Caco-2 (cell line): ENCODE measurements at regions not wholly inside any gene's neighbourhood (a gene's known extent, or its start where the extent isn't known, plus 50 kb on each side); places are given as distances from the start of the nearest gene placed in this dataset.

ENCODE experiments used
- BruUV-seq: library from RNA; stranded (reverse); fragments of 400-500 nt; replicated peaks from 2 replicates; lab custom pipeline; 2021; lab: Mats Ljungman, UMichigan
- CTCF ChIA-PET: fragments of 300-600 bp; sonication (Branson Sonifier 250); formaldehyde crosslinking; loops from one replicate; lab custom pipeline; 2022; ENCODE audit warnings: antibody characterized with exemption; lab: Charles Lee
- POLR2A ChIA-PET: fragments of 300-600 bp; sonication (Branson Sonifier 250); formaldehyde crosslinking; loops from one replicate; lab custom pipeline; 2022; ENCODE audit warnings: antibody characterized with exemption; lab: Charles Lee
- DNase-seq, 2 experiments: peaks; one replicate each; pipeline versions ENCODE4 v3.0.0 to v3.0.0-alpha.2; 2020 to 2022
- H3K27me3 ChIP-seq: replicated peaks from 2 replicates; pipeline ENCODE4 v1.6.0; 2011; ENCODE audit warnings: low read length; ENCODE audit not compliant: control insufficient read depth, insufficient read depth
- H3K36me3 ChIP-seq: 2 replicates; pipeline ENCODE4 v1.5.1; 2011; ENCODE audit warnings: low read length; ENCODE audit not compliant: control insufficient read depth, insufficient read depth
- H3K4me1 ChIP-seq: fragments of 250-450 bp; sonication (Bioruptor Pico); 2 replicates; pipeline ENCODE4 v1.5.1; 2020; ENCODE audit warnings: mild to moderate bottlenecking
- H3K4me3 ChIP-seq: 2 replicates; pipeline ENCODE4 v1.5.1; 2011; ENCODE audit warnings: low read depth, mild to moderate bottlenecking, control low read depth, low read length
- H3K9me3 ChIP-seq: fragments of 250-450 bp; sonication (Bioruptor Pico); 2 replicates; pipeline ENCODE4 v1.5.1; 2020; ENCODE audit warnings: mild to moderate bottlenecking, moderate library complexity
- H3K27ac Mint-ChIP-seq: one replicate; pipeline ENCODE4 v1.8.0; 2022; ENCODE audit warnings: mixed read lengths; ENCODE audit not compliant: unreplicated experiment
- H3K27me3 Mint-ChIP-seq: one replicate; pipeline ENCODE4 v1.8.0; 2022; ENCODE audit warnings: mixed read lengths; ENCODE audit not compliant: insufficient read depth, unreplicated experiment
- H3K36me3 Mint-ChIP-seq: one replicate; pipeline ENCODE4 v1.8.0; 2022; ENCODE audit warnings: mild to moderate bottlenecking, mixed read lengths; ENCODE audit not compliant: insufficient read depth, unreplicated experiment
- H3K4me1 Mint-ChIP-seq: one replicate; pipeline ENCODE4 v1.8.0; 2022; ENCODE audit warnings: low read depth, mixed read lengths; ENCODE audit not compliant: unreplicated experiment
- H3K4me3 Mint-ChIP-seq: one replicate; pipeline ENCODE4 v1.8.0; 2022; ENCODE audit warnings: mild to moderate bottlenecking, moderate library complexity, mixed read lengths; ENCODE audit not compliant: unreplicated experiment
- H3K9me3 Mint-ChIP-seq: one replicate; pipeline ENCODE4 v1.8.0; 2022; ENCODE audit warnings: mixed read lengths; ENCODE audit not compliant: unreplicated experiment
- intact Hi-C: fragments of 100-400 bp; cut with micrococcal nuclease; formaldehyde crosslinking; loops from one replicate; pipeline ENCODE4 v1.10.0; 2022; ENCODE audit not compliant: unreplicated experiment
- TF ChIP-seq, protein P1 (sequence below), 2 experiments: fragments of 200-600 bp in 1 of 2; IDR thresholded peaks; 1 replicate in 1 of 2; 2 replicates in 1 of 2; pipeline versions ENCODE4 v1.5.1 to v1.8.0; 2011 to 2022; ENCODE audit warnings: antibody characterized with exemption in 1 of 2, control low read depth in 1 of 2, inconsistent platforms in 1 of 2, low read depth in 1 of 2, low read length in 1 of 2, mild to moderate bottlenecking in 1 of 2, moderate library complexity in 1 of 2; ENCODE audit not compliant: insufficient read depth in 1 of 2, severe bottlenecking in 1 of 2, unreplicated experiment in 1 of 2

DNA sequence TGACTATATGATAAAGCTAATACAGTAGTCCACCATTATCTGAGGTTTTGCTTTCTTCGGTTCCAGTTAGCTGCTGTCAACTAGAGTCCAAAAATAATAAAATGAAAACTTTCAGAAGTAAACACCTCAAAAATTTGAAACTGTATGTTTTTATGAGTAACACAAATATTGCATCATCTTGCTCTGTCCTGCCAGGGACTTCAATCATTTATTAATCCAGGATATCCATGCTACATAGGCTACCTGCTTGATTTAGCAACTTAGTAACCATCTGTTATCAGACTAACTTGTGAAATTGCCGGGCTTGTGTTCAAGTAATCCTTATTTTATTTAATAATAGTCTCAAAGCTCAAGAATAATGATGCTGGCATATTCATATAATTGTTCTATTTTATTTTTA is 1537.8 kb upstream of the PABPC4L start:
- Histone ChIP-seq H3K4me3 (no peak overlapping the region), H3K4me1 (no peaks in the 10 kb centered on the region), H3K36me3 (no peaks in the 10 kb centered on the region), H3K9me3 (no peaks in the 10 kb centered on the region), H3K27me3 (no peaks in the 10 kb centered on the region)
- Mint-ChIP-seq H3K36me3 (no peaks in the 10 kb centered on the region), H3K4me3 (no peak overlapping the region), H3K4me1 (no peaks in the 10 kb centered on the region), H3K27ac (no peak overlapping the region), H3K9me3 (no peaks in the 10 kb centered on the region), H3K27me3 (no peaks in the 10 kb centered on the region)
- BruUV-seq = no TSS peak
- DNase-seq = no peak
- ChIA-PET CTCF (interaction anchor here (0.6 kb wide), 1 partner anchor 25 kb away, joined by 3 read pairs; no protein-coding TSS in a partner anchor), POLR2A (no interaction called here)
- intact Hi-C loops = no loop called here
- TF ChIP-seq, protein P1, sequence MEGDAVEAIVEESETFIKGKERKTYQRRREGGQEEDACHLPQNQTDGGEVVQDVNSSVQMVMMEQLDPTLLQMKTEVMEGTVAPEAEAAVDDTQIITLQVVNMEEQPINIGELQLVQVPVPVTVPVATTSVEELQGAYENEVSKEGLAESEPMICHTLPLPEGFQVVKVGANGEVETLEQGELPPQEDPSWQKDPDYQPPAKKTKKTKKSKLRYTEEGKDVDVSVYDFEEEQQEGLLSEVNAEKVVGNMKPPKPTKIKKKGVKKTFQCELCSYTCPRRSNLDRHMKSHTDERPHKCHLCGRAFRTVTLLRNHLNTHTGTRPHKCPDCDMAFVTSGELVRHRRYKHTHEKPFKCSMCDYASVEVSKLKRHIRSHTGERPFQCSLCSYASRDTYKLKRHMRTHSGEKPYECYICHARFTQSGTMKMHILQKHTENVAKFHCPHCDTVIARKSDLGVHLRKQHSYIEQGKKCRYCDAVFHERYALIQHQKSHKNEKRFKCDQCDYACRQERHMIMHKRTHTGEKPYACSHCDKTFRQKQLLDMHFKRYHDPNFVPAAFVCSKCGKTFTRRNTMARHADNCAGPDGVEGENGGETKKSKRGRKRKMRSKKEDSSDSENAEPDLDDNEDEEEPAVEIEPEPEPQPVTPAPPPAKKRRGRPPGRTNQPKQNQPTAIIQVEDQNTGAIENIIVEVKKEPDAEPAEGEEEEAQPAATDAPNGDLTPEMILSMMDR (IDR thresholded peaks at IDR 0.05; ENCODE audit: insufficient read depth in 1 of 2, low read depth in 1 of 2, low read length in 1 of 2, severe bottlenecking in 1 of 2, unreplicated experiment in 1 of 2) = no peak

- Mint-ChIP-seq H3K4me3 (no peak overlapping the region), H3K27ac (no peak overlapping the region), H3K36me3 (no peaks in the 10 kb centered on the region), H3K4me1 (no peaks in the 10 kb centered on the region), H3K27me3 (no peaks in the 10 kb centered on the region), H3K9me3 (no peaks in the 10 kb centered on the region)
- Histone ChIP-seq H3K36me3 (no peaks in the 10 kb centered on the region), H3K27me3 (no peaks in the 10 kb centered on the region), H3K4me1 (no peaks in the 10 kb centered on the region), H3K9me3 (no peaks in the 10 kb centered on the region), H3K4me3 (no peak overlapping the region)
- BruUV-seq = no TSS peak
- no peak for DNase-seq
- POLR2A ChIA-PET = no interaction called here
- TF ChIP-seq, protein P1 (IDR thresholded peaks at IDR 0.05; ENCODE audit: insufficient read depth in 1 of 2, low read depth in 1 of 2, low read length in 1 of 2, severe bottlenecking in 1 of 2, unreplicated experiment in 1 of 2) = no peak
- CTCF ChIA-PET = no interaction called here
- intact Hi-C loops = no loop called here
Observed at GRCh38 chr4:135735512-135735911, 1533.9 kb upstream of the PABPC4L start.

DNA sequence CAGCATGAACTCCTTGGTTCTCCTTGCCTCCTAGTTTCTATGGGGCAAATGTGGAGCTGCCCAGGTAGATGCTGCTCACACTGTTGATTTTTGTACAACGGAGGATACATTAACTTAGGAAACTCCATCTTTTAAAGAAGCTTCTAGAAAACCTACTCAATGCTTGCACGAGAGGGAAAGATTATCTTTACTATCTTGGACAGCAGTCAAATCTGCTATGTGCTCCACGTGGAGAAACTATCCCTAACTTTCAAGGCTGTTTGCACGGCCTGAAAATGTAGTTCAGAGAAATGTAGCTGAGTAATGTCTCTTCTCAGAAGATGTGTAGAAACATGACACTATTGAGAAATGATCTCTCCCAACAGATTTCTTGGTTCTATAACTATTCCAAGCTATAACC is 1530.9 kb upstream of the PABPC4L start:
- intact Hi-C loops = no loop called here
- H3K36me3 ChIP-seq = no peaks in the 10 kb centered on the region
- ChIA-PET CTCF (no interaction called here), POLR2A (no interaction called here)
- H3K4me3 Mint-ChIP-seq = no peak overlapping the region
- no peaks in the 10 kb centered on the region for H3K4me1 Mint-ChIP-seq
- H3K9me3 ChIP-seq = no peaks in the 10 kb centered on the region
- H3K4me3 ChIP-seq = no peak overlapping the region
- BruUV-seq = no TSS peak
- no peak overlapping the region for H3K27ac Mint-ChIP-seq
- TF ChIP-seq, protein P1 (IDR thresholded peaks at IDR 0.05; ENCODE audit: insufficient read depth in 1 of 2, low read depth in 1 of 2, low read length in 1 of 2, severe bottlenecking in 1 of 2, unreplicated experiment in 1 of 2) = no peak
- H3K27me3 ChIP-seq = no peaks in the 10 kb centered on the region
- H3K36me3 Mint-ChIP-seq = no peaks in the 10 kb centered on the region
- DNase-seq = no peak
- H3K4me1 ChIP-seq = no peaks in the 10 kb centered on the region
- H3K27me3 Mint-ChIP-seq = no peaks in the 10 kb centered on the region
- H3K9me3 Mint-ChIP-seq = no peaks in the 10 kb centered on the region
